Endodermal cell (in vitro differentiated cells): ENCODE measurements at regions not wholly inside any gene's neighbourhood (a gene's known extent, or its start where the extent isn't known, plus 50 kb on each side); places are given as distances from the start of the nearest gene placed in this dataset.
"Not testable (repeated sequence)": the region's sequence is repeated elsewhere in the genome, so short reads cannot be mapped to it uniquely, and the experiment has no call there.

Experiments used
- DNase-seq: peaks from one replicate; pipeline ENCODE4 v3.0.0-alpha.2; 2017
- H3K27ac ChIP-seq: 2 replicates; pipeline ENCODE4 v1.5.1; 2013; ENCODE audit warnings: mild to moderate bottlenecking, low read depth, low read length, moderate library complexity
- H3K27me3 ChIP-seq: 2 replicates; pipeline ENCODE4 v1.6.1; 2013; ENCODE audit warnings: mild to moderate bottlenecking, low read length, moderate library complexity; ENCODE audit not compliant: insufficient read depth, control insufficient read depth, poor library complexity, severe bottlenecking
- H3K36me3 ChIP-seq: 2 replicates; pipeline ENCODE4 v1.7.0; 2013; ENCODE audit warnings: mild to moderate bottlenecking, low read length, moderate library complexity; ENCODE audit not compliant: control insufficient read depth, insufficient read depth
- H3K4me1 ChIP-seq: one replicate; pipeline ENCODE4 v1.7.0; 2013; ENCODE audit warnings: low read length; ENCODE audit not compliant: control insufficient read depth, insufficient read depth
- H3K4me3 ChIP-seq: 2 replicates; pipeline ENCODE4 v1.5.1; 2013; ENCODE audit warnings: mild to moderate bottlenecking, low read length, moderate library complexity
- H3K9ac ChIP-seq: 2 replicates; pipeline ENCODE4 v1.6.1; 2013; ENCODE audit warnings: mild to moderate bottlenecking, low read length, moderate library complexity; ENCODE audit not compliant: poor library complexity, severe bottlenecking; ENCODE audit errors: extremely low read depth
- H3K9me3 ChIP-seq: 2 replicates; pipeline ENCODE4 v1.6.1; 2013; ENCODE audit warnings: mild to moderate bottlenecking, low read length, moderate library complexity; ENCODE audit not compliant: control insufficient read depth
- H3K27ac Mint-ChIP-seq: 2 replicates; pipeline ENCODE4 v1.8.0; 2020; ENCODE audit warnings: mixed read lengths
- H3K27me3 Mint-ChIP-seq: 2 replicates; pipeline ENCODE4 v1.8.0; 2021; ENCODE audit warnings: mild to moderate bottlenecking, mixed read lengths; ENCODE audit not compliant: insufficient read depth
- H3K36me3 Mint-ChIP-seq: 2 replicates; pipeline ENCODE4 v1.8.0; 2020; ENCODE audit warnings: low read depth, mixed read lengths
- H3K4me1 Mint-ChIP-seq: 2 replicates; pipeline ENCODE4 v1.8.0; 2020; ENCODE audit warnings: mixed read lengths
- H3K4me3 Mint-ChIP-seq: 2 replicates; pipeline ENCODE4 v1.8.0; 2020; ENCODE audit warnings: mild to moderate bottlenecking, moderate library complexity, mixed read lengths
- H3K9me3 Mint-ChIP-seq: 2 replicates; pipeline ENCODE4 v1.8.0; 2020; ENCODE audit warnings: mild to moderate bottlenecking, mixed read lengths
- WGBS, 2 experiments: methylation state at CpG; one replicate each; pipeline versions ENCODE4 v1.1.5 to v1.1.7; 2013; ENCODE audit warnings: missing lambda C conversion rate in 2 of 2, mixed read lengths in 1 of 2; ENCODE audit not compliant: insufficient coverage in 1 of 2, insufficient read length in 1 of 2; 5-methylcytosine and 5-hydroxymethylcytosine counted together
- TF ChIP-seq, protein P1 (sequence below): fragments of 200-600 bp; sonication (generic); conservative IDR thresholded peaks from 2 replicates; pipeline ENCODE4 v1.5.0; 2021; ENCODE audit warnings: antibody characterized with exemption, mild to moderate bottlenecking

DNA sequence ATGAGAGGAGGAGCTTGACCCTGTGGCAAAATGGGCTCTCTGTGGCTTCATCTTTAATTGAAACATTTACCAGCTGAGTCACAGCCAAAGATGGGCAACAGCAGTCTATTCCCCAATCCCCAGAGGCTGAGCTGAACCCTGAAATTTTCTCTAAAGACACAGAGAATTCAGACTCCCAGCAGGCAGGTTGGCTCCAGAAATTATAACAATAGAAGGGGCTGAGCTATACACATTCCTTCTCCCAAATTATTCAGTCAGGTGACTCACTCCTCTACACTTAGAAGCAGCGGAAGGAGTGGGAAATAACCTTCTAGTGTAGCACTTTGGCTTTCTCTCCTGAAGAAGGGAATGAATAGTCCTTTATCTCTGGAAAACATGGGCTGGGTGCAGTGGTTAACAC lies 264.3 kb upstream of the ARHGEF26 start:
- H3K27ac Mint-ChIP-seq = no peak overlapping the region
- no peaks in the 10 kb centered on the region for H3K4me1 ChIP-seq
- H3K9me3 ChIP-seq = no peaks in the 10 kb centered on the region
- no peaks in the 10 kb centered on the region for H3K9me3 Mint-ChIP-seq
- no peaks in the 10 kb centered on the region for H3K27me3 ChIP-seq
- no peaks in the 10 kb centered on the region for H3K36me3 ChIP-seq
- no peak overlapping the region for H3K9ac ChIP-seq
- WGBS, 2 experiments = 95 to 100% methylated on average over 1 of the region's 1 CpG
- H3K4me3 Mint-ChIP-seq = no peak overlapping the region
- peaks cover 8% of the 10 kb centered on the region for H3K27me3 Mint-ChIP-seq
- H3K36me3 Mint-ChIP-seq = no peaks in the 10 kb centered on the region
- H3K4me3 ChIP-seq = no peak overlapping the region
- peaks cover 9% of the 10 kb centered on the region for H3K4me1 Mint-ChIP-seq
- TF ChIP-seq, protein P1, sequence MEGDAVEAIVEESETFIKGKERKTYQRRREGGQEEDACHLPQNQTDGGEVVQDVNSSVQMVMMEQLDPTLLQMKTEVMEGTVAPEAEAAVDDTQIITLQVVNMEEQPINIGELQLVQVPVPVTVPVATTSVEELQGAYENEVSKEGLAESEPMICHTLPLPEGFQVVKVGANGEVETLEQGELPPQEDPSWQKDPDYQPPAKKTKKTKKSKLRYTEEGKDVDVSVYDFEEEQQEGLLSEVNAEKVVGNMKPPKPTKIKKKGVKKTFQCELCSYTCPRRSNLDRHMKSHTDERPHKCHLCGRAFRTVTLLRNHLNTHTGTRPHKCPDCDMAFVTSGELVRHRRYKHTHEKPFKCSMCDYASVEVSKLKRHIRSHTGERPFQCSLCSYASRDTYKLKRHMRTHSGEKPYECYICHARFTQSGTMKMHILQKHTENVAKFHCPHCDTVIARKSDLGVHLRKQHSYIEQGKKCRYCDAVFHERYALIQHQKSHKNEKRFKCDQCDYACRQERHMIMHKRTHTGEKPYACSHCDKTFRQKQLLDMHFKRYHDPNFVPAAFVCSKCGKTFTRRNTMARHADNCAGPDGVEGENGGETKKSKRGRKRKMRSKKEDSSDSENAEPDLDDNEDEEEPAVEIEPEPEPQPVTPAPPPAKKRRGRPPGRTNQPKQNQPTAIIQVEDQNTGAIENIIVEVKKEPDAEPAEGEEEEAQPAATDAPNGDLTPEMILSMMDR = no peak
- no peak for DNase-seq
- H3K27ac ChIP-seq = no peak overlapping the region

DNA sequence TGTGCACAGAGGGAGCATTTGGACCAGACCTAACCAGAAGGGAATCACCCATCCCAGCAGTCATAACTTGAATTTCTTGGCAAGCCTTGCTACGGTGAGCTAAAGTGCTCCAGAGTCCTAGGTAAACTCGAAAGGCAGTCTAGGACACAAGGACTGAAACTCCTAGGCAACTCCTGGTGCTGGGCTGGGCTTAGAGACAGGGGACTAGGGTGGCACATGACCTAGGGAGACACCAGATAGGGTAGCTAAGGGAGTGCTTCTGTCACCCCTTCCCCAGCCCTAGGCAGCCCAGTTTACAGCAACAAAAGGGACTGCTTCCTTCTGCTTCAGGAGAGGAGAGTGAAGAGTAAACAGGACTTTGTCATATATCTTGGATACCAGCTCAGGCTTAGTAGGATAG lies 256.4 kb upstream of the ARHGEF26 start:
- Histone ChIP-seq H3K36me3 (no peaks in the 10 kb centered on the region), H3K27me3 (no peaks in the 10 kb centered on the region), H3K4me1 (no peaks in the 10 kb centered on the region), H3K27ac (no peak overlapping the region), H3K9ac (no peak overlapping the region), H3K4me3 (no peak overlapping the region), H3K9me3 (no peaks in the 10 kb centered on the region)
- no peak overlapping the region for H3K27ac Mint-ChIP-seq
- DNase-seq = no peak
- H3K4me1 Mint-ChIP-seq = no peaks in the 10 kb centered on the region
- peaks cover 10% of the 10 kb centered on the region for H3K9me3 Mint-ChIP-seq
- no peak overlapping the region for H3K4me3 Mint-ChIP-seq
- WGBS, 2 experiments = 87 to 100% methylated on average over 1 to 2 of the region's 2 CpGs
- no peaks in the 10 kb centered on the region for H3K27me3 Mint-ChIP-seq
- no peaks in the 10 kb centered on the region for H3K36me3 Mint-ChIP-seq
- TF ChIP-seq, protein P1 = no peak

DNA sequence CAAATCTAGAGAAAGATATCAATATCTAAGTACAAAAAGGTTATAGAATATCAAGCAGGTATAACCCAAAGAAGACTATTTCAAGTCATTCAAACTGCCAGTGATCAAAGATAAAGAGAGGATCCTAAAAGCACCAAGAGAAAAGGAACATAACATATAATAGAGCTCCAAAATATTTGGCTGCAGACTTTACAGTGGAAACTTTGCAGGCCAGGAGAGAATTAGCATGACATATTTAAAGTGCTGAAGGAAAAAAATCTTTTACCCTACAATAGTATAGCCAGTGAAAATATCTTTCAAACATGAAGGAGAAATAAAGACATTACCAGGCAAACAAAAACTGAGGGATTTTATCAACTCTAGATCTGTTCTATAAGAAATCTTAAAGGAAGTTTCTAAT lies 254.3 kb upstream of the ARHGEF26 start:
- no peak overlapping the region for H3K9ac ChIP-seq
- no peak overlapping the region for H3K4me3 ChIP-seq
- TF ChIP-seq, protein P1 = no peak
- no peaks in the 10 kb centered on the region for H3K9me3 ChIP-seq
- no peaks in the 10 kb centered on the region for H3K36me3 Mint-ChIP-seq
- H3K4me3 Mint-ChIP-seq = no peak overlapping the region
- no peaks in the 10 kb centered on the region for H3K27me3 Mint-ChIP-seq
- no peak for DNase-seq
- no peak overlapping the region for H3K27ac Mint-ChIP-seq
- H3K27ac ChIP-seq = no peak overlapping the region
- H3K4me1 Mint-ChIP-seq = no peaks in the 10 kb centered on the region
- H3K9me3 Mint-ChIP-seq = peaks cover 10% of the 10 kb centered on the region
- no peaks in the 10 kb centered on the region for H3K36me3 ChIP-seq
- no peaks in the 10 kb centered on the region for H3K27me3 ChIP-seq
- no peaks in the 10 kb centered on the region for H3K4me1 ChIP-seq

DNA sequence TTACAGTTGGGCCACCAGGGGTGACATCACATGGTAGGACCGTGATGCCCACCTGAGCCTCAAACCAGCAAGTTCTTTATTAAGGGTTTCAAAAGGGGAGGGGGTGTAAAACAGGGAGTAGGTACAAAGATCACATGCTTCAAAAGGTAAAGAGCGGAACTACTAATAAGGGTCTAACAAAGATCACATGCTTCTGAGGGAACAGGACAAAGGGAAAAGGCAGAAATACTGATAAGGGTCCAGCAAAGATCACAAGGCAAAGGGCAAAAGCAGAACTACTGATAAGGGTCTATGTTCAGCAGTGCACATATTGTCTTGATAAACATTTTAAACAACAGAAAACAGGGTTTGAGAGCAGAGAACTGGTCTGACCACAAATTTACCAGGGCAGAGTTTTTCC lies 246.8 kb upstream of the ARHGEF26 start:
- not testable (repeated sequence) for H3K4me1 Mint-ChIP-seq, DNase-seq, H3K9ac ChIP-seq, H3K27ac ChIP-seq, H3K9me3 ChIP-seq, H3K27me3 ChIP-seq, H3K27ac Mint-ChIP-seq, H3K36me3 ChIP-seq, H3K36me3 Mint-ChIP-seq, H3K4me3 ChIP-seq, H3K4me3 Mint-ChIP-seq, H3K27me3 Mint-ChIP-seq, H3K4me1 ChIP-seq
- H3K9me3 Mint-ChIP-seq = peaks cover 28% of the 10 kb centered on the region
- 93 to 100% methylated on average over 2 of the region's 2 CpGs for WGBS, 2 experiments
